Calu3 (cell line): ENCODE measurements at regions not wholly inside any gene's neighbourhood (a gene's known extent, or its start where the extent isn't known, plus 50 kb on each side); places are given as distances from the start of the nearest gene placed in this dataset.

Source experiments
- BruUV-seq: library from RNA; stranded (reverse); fragments of 400-500 nt; replicated peaks from 2 replicates; lab custom pipeline; 2021; lab: Mats Ljungman, UMichigan
- CTCF ChIA-PET: fragments of 300-600 bp; sonication (Branson Sonifier 250); formaldehyde crosslinking; loops from one replicate; lab custom pipeline; 2022; ENCODE audit warnings: antibody characterized with exemption; lab: Charles Lee
- DNase-seq: peaks from one replicate; pipeline ENCODE4 v3.0.0; 2022
- H3K27ac Mint-ChIP-seq: one replicate; pipeline ENCODE4 v1.8.0; 2022; ENCODE audit warnings: mixed read lengths; ENCODE audit not compliant: unreplicated experiment
- H3K27me3 Mint-ChIP-seq: one replicate; pipeline ENCODE4 v1.8.0; 2022; ENCODE audit warnings: mixed read lengths; ENCODE audit not compliant: unreplicated experiment
- H3K36me3 Mint-ChIP-seq: one replicate; pipeline ENCODE4 v1.8.0; 2022; ENCODE audit warnings: mild to moderate bottlenecking, moderate library complexity, mixed read lengths; ENCODE audit not compliant: insufficient read depth, unreplicated experiment
- H3K4me1 Mint-ChIP-seq: one replicate; pipeline ENCODE4 v1.8.0; 2022; ENCODE audit warnings: mild to moderate bottlenecking, low read depth, mixed read lengths; ENCODE audit not compliant: unreplicated experiment
- H3K4me3 Mint-ChIP-seq: one replicate; pipeline ENCODE4 v1.8.0; 2022; ENCODE audit warnings: mild to moderate bottlenecking, low read depth, moderate library complexity, mixed read lengths; ENCODE audit not compliant: unreplicated experiment
- H3K9me3 Mint-ChIP-seq: one replicate; pipeline ENCODE4 v1.8.0; 2022; ENCODE audit warnings: low read depth, mixed read lengths; ENCODE audit not compliant: unreplicated experiment
- intact Hi-C: fragments of 100-400 bp; cut with micrococcal nuclease; formaldehyde crosslinking; loops from one replicate; pipeline ENCODE4 v1.10.0; 2022; ENCODE audit not compliant: unreplicated experiment
- TF ChIP-seq, protein P1 (sequence below): fragments of 200-600 bp; IDR thresholded peaks from one replicate; pipeline ENCODE4 v1.8.0; 2022; ENCODE audit warnings: antibody characterized with exemption; ENCODE audit not compliant: unreplicated experiment

DNA sequence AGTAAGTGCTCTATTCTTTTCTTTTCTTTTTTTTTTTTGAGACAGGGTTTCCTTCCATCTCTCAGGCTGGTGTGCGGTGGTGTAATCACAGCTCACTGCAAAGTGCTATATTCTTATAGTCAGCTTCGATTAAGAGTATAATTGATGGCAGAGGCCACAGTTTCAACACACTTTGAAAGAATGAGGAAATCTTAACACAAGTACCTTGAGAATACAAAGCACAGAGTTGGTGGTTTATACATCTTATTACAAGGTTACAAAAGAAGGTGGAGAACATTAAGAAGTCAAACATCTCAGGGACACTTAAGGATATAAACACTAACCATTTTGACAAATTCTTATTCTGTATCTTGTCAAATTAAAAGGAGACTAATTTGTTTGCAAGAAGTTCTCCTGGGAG, 180.5 kb downstream of the SOD2 start:
- Mint-ChIP-seq H3K4me3 (no peak overlapping the region), H3K36me3 (no peaks in the 10 kb centered on the region), H3K9me3 (no peaks in the 10 kb centered on the region), H3K27ac (no peak overlapping the region), H3K27me3 (peaks cover 48% of the 10 kb centered on the region), H3K4me1 (no peaks in the 10 kb centered on the region)
- CTCF ChIA-PET = no interaction called here
- intact Hi-C loops = no loop called here
- no TSS peak for BruUV-seq
- TF ChIP-seq, protein P1, sequence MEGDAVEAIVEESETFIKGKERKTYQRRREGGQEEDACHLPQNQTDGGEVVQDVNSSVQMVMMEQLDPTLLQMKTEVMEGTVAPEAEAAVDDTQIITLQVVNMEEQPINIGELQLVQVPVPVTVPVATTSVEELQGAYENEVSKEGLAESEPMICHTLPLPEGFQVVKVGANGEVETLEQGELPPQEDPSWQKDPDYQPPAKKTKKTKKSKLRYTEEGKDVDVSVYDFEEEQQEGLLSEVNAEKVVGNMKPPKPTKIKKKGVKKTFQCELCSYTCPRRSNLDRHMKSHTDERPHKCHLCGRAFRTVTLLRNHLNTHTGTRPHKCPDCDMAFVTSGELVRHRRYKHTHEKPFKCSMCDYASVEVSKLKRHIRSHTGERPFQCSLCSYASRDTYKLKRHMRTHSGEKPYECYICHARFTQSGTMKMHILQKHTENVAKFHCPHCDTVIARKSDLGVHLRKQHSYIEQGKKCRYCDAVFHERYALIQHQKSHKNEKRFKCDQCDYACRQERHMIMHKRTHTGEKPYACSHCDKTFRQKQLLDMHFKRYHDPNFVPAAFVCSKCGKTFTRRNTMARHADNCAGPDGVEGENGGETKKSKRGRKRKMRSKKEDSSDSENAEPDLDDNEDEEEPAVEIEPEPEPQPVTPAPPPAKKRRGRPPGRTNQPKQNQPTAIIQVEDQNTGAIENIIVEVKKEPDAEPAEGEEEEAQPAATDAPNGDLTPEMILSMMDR = no peak
- DNase-seq = no peak

DNA sequence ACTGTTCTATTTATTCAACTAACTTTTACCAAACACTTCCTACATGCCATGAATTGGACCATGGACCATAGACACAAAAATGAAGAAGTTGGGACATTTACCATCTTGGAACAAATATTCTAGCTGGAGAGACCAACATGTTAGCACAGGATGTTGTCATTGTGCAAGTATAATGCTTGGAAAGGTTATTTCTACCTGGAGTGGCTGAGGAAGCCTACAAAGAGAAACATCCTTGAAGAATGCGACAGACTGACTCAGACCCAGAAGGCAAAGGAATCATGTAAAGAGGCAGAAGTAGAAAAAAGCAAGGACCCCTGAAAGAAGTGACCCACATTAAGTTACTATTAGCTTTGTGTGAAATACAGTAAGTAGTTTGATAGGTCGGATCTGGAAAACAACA, 180.9 kb downstream of the SOD2 start:
- no peaks in the 10 kb centered on the region for H3K4me1 Mint-ChIP-seq
- no peak overlapping the region for H3K27ac Mint-ChIP-seq
- H3K36me3 Mint-ChIP-seq = no peaks in the 10 kb centered on the region
- intact Hi-C loops = no loop called here
- H3K9me3 Mint-ChIP-seq = no peaks in the 10 kb centered on the region
- TF ChIP-seq, protein P1 = no peak
- CTCF ChIA-PET = no interaction called here
- H3K27me3 Mint-ChIP-seq = peaks cover 43% of the 10 kb centered on the region
- no peak for DNase-seq
- BruUV-seq = no TSS peak
- no peak overlapping the region for H3K4me3 Mint-ChIP-seq

DNA sequence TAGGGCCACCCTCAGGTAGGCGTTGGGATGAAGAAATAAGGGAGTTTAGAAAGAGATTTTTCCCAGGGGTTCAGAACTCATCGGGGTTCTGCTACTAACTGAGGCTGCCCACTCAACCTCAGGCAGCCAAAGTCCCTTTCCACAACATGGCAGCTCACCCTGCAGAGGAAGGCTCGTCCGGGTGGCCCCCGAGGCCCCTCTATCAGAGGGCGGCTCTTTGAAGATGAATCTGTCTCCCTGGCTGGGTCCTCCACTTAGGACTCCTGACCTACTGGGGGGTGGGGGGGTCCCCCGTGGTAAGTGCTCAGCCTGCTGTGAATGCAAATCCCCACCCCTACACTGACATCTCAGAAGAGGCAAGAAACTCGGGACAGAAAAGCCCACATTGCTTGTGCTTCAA, 182.9 kb downstream of the SOD2 start:
- no TSS peak for BruUV-seq
- no peaks in the 10 kb centered on the region for H3K9me3 Mint-ChIP-seq

DNA sequence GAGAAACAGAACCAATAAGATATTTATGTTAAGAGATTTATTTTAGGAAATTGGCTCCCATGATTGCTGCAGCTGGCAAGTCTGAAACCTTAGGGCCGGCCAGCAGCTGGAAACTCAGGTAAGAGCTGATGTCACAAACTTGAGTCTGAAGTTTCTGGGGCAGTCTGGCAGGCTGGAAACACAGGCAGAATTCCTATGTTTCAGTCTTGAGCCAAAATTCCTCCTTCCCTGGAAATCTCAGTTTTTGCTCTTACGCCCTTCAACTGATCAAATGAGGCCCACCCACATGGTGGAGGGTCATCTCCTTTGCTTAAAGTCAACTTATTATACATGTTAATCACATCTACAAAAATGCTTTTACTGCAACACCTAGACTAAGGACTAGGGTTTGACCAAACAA, 184.1 kb downstream of the SOD2 start:
- Mint-ChIP-seq H3K4me1 (no peaks in the 10 kb centered on the region), H3K27me3 (peaks cover 26% of the 10 kb centered on the region), H3K36me3 (no peaks in the 10 kb centered on the region), H3K27ac (no peak overlapping the region), H3K9me3 (no peaks in the 10 kb centered on the region), H3K4me3 (no peak overlapping the region)
- TF ChIP-seq, protein P1 = no peak
- CTCF ChIA-PET = no interaction called here
- no peak for DNase-seq
- no TSS peak for BruUV-seq
- intact Hi-C loops = no loop called here

More for the DNA sequence above, 182.9 kb downstream of the SOD2 start:
- Mint-ChIP-seq H3K27ac (no peak overlapping the region), H3K27me3 (peaks cover 26% of the 10 kb centered on the region), H3K4me1 (no peaks in the 10 kb centered on the region), H3K4me3 (no peak overlapping the region), H3K36me3 (no peaks in the 10 kb centered on the region)
- CTCF ChIA-PET = no interaction called here
- intact Hi-C loops = no loop called here
- no peak for DNase-seq
- TF ChIP-seq, protein P1 = no peak
